ENCODE measurements at regions not wholly inside any gene's neighbourhood (a gene's known extent, or its start where the extent isn't known, plus 50 kb on each side); places are given as distances from the start of the nearest gene placed in this dataset.

GRCh38 chr13:91020461-91021034 is 326.9 kb upstream of the MIR17HG start:
- Histone ChIP-seq H3K27ac (no peak overlapping the region), H3K27me3 (no peaks in the 10 kb centered on the region), H3K4me1 (no peaks in the 10 kb centered on the region), H3K36me3 (no peaks in the 10 kb centered on the region), H3K4me3 (no peak overlapping the region), H3K9me3 (no peaks in the 10 kb centered on the region)
- no peak for DNase-seq
- TF ChIP-seq POLR2A (IDR thresholded peaks at IDR 0.05): no peak
- TF ChIP-seq CTCF (IDR thresholded peaks at IDR 0.05): no peak
- TF ChIP-seq EP300 (IDR thresholded peaks at IDR 0.05): no peak
- TF ChIP-seq POLR2AphosphoS5 (IDR thresholded peaks at IDR 0.05): no peak
- intact Hi-C loops (cut with DNase I): no loop called here

- H3K9me3 ChIP-seq: no peaks in the 10 kb centered on the region
- H3K4me3 ChIP-seq: no peak overlapping the region
- no peak for TF ChIP-seq POLR2AphosphoS5 (IDR thresholded peaks at IDR 0.05)
- no peaks in the 10 kb centered on the region for H3K36me3 ChIP-seq
- no peaks in the 10 kb centered on the region for H3K27me3 ChIP-seq
- intact Hi-C loops (cut with DNase I): no loop called here
- WGBS, 2 donors: 66 to 83% methylated on average over 3 of the region's 3 CpGs
- no peaks in the 10 kb centered on the region for H3K4me1 ChIP-seq
- no peak overlapping the region for H3K27ac ChIP-seq
- DNase-seq: no peak
Measured at GRCh38 chr13:91024157-91024792, 323.2 kb upstream of the MIR17HG start.

- H3K4me3 ChIP-seq: no peak overlapping the region
- DNase-seq: no peak
- H3K4me1 ChIP-seq: no peaks in the 10 kb centered on the region
- intact Hi-C loops (cut with DNase I): no loop called here
- H3K27ac ChIP-seq: no peak overlapping the region
- no peaks in the 10 kb centered on the region for H3K9me3 ChIP-seq
- no peaks in the 10 kb centered on the region for H3K27me3 ChIP-seq
- TF ChIP-seq POLR2A (IDR thresholded peaks at IDR 0.05) (no peak), EP300 (IDR thresholded peaks at IDR 0.05) (no peak), POLR2AphosphoS5 (IDR thresholded peaks at IDR 0.05) (no peak), CTCF (IDR thresholded peaks at IDR 0.05) (no peak)
- no peaks in the 10 kb centered on the region for H3K36me3 ChIP-seq
Measured at GRCh38 chr13:91025442-91025841, 322.0 kb upstream of the MIR17HG start.

GRCh38 chr13:91031508-91031907 is 316.0 kb upstream of the MIR17HG start:
- H3K27ac ChIP-seq: no peak overlapping the region
- no peaks in the 10 kb centered on the region for H3K27me3 ChIP-seq
- WGBS, 2 donors: 81 to 94% methylated on average over 3 of the region's 3 CpGs
- no peak overlapping the region for H3K4me3 ChIP-seq
- no peak for DNase-seq
- H3K9me3 ChIP-seq: no peaks in the 10 kb centered on the region
- H3K4me1 ChIP-seq: no peaks in the 10 kb centered on the region
- H3K36me3 ChIP-seq: no peaks in the 10 kb centered on the region
- TF ChIP-seq EP300 (IDR thresholded peaks at IDR 0.05): no peak
- TF ChIP-seq POLR2A (IDR thresholded peaks at IDR 0.05): no peak
- TF ChIP-seq CTCF (IDR thresholded peaks at IDR 0.05): no peak
- no peak for TF ChIP-seq POLR2AphosphoS5 (IDR thresholded peaks at IDR 0.05)
- intact Hi-C loops (cut with DNase I): no loop called here

- H3K4me1 ChIP-seq: no peaks in the 10 kb centered on the region
- WGBS, 2 donors: 45 to 82% methylated on average over 1 of the region's 1 CpG
- no peaks in the 10 kb centered on the region for H3K27me3 ChIP-seq
- TF ChIP-seq EP300 (IDR thresholded peaks at IDR 0.05) (no peak), POLR2A (IDR thresholded peaks at IDR 0.05) (no peak), CTCF (IDR thresholded peaks at IDR 0.05) (no peak), POLR2AphosphoS5 (IDR thresholded peaks at IDR 0.05) (no peak)
- H3K4me3 ChIP-seq: no peak overlapping the region
- no peak for DNase-seq
- no peaks in the 10 kb centered on the region for H3K36me3 ChIP-seq
- H3K27ac ChIP-seq: no peak overlapping the region
- no peaks in the 10 kb centered on the region for H3K9me3 ChIP-seq
- intact Hi-C loops (cut with DNase I): no loop called here
Measured at GRCh38 chr13:91032104-91032503, 315.4 kb upstream of the MIR17HG start.

All from sigmoid colon (tissue), 6 donors.